ENCODE measurements at regions not wholly inside any gene's neighbourhood (a gene's known extent, or its start where the extent isn't known, plus 50 kb on each side); places are given as distances from the start of the nearest gene placed in this dataset.

GRCh38 chr1:78360584-78360983 is 130.2 kb upstream of the PTGFR start:
- TF ChIP-seq CTCF (IDR thresholded peaks at IDR 0.05; ENCODE audit: poor library complexity, severe bottlenecking) = no peak
- Histone ChIP-seq H3K36me3 (ENCODE audit: low read depth) (no peaks in the 10 kb centered on the region), H3K27me3 (ENCODE audit: insufficient read depth, poor library complexity, severe bottlenecking) (no peaks in the 10 kb centered on the region), H3K4me1 (ENCODE audit: insufficient read depth, poor library complexity, severe bottlenecking) (peaks cover 2% of the 10 kb centered on the region), H3K4me3 (ENCODE audit: severe bottlenecking) (no peak overlapping the region), H3K9me3 (ENCODE audit: severe bottlenecking) (no peaks in the 10 kb centered on the region), H3K27ac (ENCODE audit: poor library complexity, severe bottlenecking) (no peak overlapping the region)
- DNase-seq (ENCODE audit: low spot score) = no peak
- ATAC-seq (ENCODE audit: low read depth) = no peak

GRCh38 chr1:78367700-78368099 is 123.1 kb upstream of the PTGFR start:
- Histone ChIP-seq H3K36me3 (ENCODE audit: low read depth) (no peaks in the 10 kb centered on the region), H3K27ac (ENCODE audit: poor library complexity, severe bottlenecking) (no peak overlapping the region), H3K27me3 (ENCODE audit: insufficient read depth, poor library complexity, severe bottlenecking) (no peaks in the 10 kb centered on the region), H3K9me3 (ENCODE audit: severe bottlenecking) (no peaks in the 10 kb centered on the region), H3K4me1 (ENCODE audit: insufficient read depth, poor library complexity, severe bottlenecking) (peaks cover 10% of the 10 kb centered on the region), H3K4me3 (ENCODE audit: severe bottlenecking) (no peak overlapping the region)
- ATAC-seq (ENCODE audit: low read depth) (no peak), DNase-seq (ENCODE audit: low spot score) (no peak)
- no peak for TF ChIP-seq CTCF (IDR thresholded peaks at IDR 0.05; ENCODE audit: poor library complexity, severe bottlenecking)

GRCh38 chr1:78369546-78369945 is 121.2 kb upstream of the PTGFR start:
- Histone ChIP-seq H3K27ac (ENCODE audit: poor library complexity, severe bottlenecking) (peak overlapping the region; percentile 45), H3K27me3 (ENCODE audit: insufficient read depth, poor library complexity, severe bottlenecking) (no peaks in the 10 kb centered on the region), H3K4me3 (ENCODE audit: severe bottlenecking) (no peak overlapping the region), H3K9me3 (ENCODE audit: severe bottlenecking) (no peaks in the 10 kb centered on the region), H3K36me3 (ENCODE audit: low read depth) (no peaks in the 10 kb centered on the region), H3K4me1 (ENCODE audit: insufficient read depth, poor library complexity, severe bottlenecking) (peaks cover 10% of the 10 kb centered on the region)
- peak; percentile 48; the same call in 1 of the 3 replicates for ATAC-seq (ENCODE audit: low read depth)
- no peak for DNase-seq (ENCODE audit: low spot score)
- no peak for TF ChIP-seq CTCF (IDR thresholded peaks at IDR 0.05; ENCODE audit: poor library complexity, severe bottlenecking)

GRCh38 chr1:78370356-78370755 is 120.4 kb upstream of the PTGFR start:
- DNase-seq (ENCODE audit: low spot score) (no peak), ATAC-seq (ENCODE audit: low read depth) (peak; percentile 86)
- Histone ChIP-seq H3K36me3 (ENCODE audit: low read depth) (no peaks in the 10 kb centered on the region), H3K9me3 (ENCODE audit: severe bottlenecking) (no peaks in the 10 kb centered on the region), H3K27me3 (ENCODE audit: insufficient read depth, poor library complexity, severe bottlenecking) (no peaks in the 10 kb centered on the region), H3K27ac (ENCODE audit: poor library complexity, severe bottlenecking) (peak overlapping the region; percentile 45), H3K4me3 (ENCODE audit: severe bottlenecking) (no peak overlapping the region), H3K4me1 (ENCODE audit: insufficient read depth, poor library complexity, severe bottlenecking) (peaks cover 10% of the 10 kb centered on the region)
- TF ChIP-seq CTCF (IDR thresholded peaks at IDR 0.05; ENCODE audit: poor library complexity, severe bottlenecking) = no peak

- Histone ChIP-seq H3K36me3 (ENCODE audit: low read depth) (no peaks in the 10 kb centered on the region), H3K4me1 (ENCODE audit: insufficient read depth, poor library complexity, severe bottlenecking) (peaks cover 10% of the 10 kb centered on the region), H3K9me3 (ENCODE audit: severe bottlenecking) (no peaks in the 10 kb centered on the region), H3K4me3 (ENCODE audit: severe bottlenecking) (no peak overlapping the region), H3K27me3 (ENCODE audit: insufficient read depth, poor library complexity, severe bottlenecking) (no peaks in the 10 kb centered on the region), H3K27ac (ENCODE audit: poor library complexity, severe bottlenecking) (peak overlapping the region; percentile 45)
- DNase-seq (ENCODE audit: low spot score) (no peak), ATAC-seq (ENCODE audit: low read depth) (peak; percentile 72)
- TF ChIP-seq CTCF (IDR thresholded peaks at IDR 0.05; ENCODE audit: poor library complexity, severe bottlenecking) = no peak
These were observed 119.8 kb upstream of the PTGFR start for GRCh38 chr1:78370779-78371482.
